IPS-NIHi7 (cell line): ENCODE measurements at regions not wholly inside any gene's neighbourhood (a gene's known extent, or its start where the extent isn't known, plus 50 kb on each side); places are given as distances from the start of the nearest gene placed in this dataset.
A peak's percentile ranks its signal among the peaks of the same experiment; 100 is the strongest.

Experiments
- DNase-seq: peaks from one replicate; pipeline ENCODE4 v3.0.0; 2012; ENCODE audit warnings: mixed read lengths; ENCODE audit errors: extremely low spot score

DNA sequence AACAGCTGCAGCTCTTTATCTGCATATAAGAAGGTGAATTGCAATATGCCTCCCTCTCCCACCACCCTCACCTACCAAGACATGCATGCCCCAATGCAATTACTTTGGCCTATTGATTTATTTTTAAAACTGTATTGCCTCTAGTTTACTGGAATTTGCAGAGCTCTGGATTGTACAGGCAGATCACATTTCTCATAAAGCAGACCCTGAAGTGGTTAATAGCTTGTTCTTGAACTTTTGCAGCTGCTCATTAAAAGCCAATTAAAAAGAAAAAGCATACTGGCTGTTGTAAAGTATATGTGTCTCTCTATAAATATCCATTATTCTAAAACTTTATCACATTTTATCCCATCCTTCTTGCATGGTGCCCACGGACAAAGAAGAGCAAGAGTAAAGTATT lies 221.5 kb upstream of the TOPAZ1 start:
- DNase-seq: no peak

DNA sequence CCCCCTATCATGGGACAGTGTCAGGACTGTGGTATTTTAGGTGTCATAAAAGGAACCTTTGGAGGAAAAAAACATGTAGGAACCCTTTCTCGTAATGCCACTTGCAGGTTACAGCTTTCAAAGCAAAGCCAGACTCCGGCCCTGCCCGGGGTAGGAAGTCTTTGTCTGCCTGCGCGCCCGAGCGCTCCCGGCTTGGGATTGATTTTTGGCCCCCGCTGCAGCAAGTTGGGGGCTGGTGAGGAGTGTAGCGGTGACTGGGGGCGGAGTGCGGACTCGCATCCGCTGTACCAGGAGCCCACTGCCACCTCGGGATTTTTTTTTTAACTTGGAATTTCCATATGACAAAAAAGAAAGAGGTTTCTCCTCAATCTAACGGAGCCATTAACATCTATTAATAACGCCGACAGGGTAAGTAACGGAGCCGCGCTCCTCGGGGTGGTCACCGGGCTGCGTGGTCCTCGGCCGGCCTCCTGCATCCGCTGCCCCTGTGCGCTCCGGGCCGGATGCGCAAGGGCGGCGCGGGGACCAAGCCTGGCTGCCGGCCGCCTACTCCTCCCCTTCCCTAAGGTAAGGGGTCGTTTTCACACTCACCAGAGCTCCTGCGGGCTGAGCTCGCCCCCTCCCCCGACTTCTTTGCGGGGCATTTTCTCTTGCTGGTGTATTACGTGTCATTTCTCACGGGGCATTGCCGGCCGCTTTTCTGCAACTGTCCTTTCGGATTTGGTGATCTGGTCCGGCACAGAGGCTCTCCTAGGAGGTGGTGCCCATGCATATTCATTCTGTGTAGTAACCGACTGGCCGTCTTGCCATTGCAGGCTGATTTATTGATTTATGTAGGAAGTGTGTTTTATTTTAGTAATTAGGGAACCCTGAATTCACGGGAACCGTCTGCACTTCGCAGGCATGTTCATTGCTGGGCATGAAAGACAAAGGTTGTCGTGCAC lies 219.8 kb upstream of the TOPAZ1 start:
- DNase-seq: peak; percentile 52

DNA sequence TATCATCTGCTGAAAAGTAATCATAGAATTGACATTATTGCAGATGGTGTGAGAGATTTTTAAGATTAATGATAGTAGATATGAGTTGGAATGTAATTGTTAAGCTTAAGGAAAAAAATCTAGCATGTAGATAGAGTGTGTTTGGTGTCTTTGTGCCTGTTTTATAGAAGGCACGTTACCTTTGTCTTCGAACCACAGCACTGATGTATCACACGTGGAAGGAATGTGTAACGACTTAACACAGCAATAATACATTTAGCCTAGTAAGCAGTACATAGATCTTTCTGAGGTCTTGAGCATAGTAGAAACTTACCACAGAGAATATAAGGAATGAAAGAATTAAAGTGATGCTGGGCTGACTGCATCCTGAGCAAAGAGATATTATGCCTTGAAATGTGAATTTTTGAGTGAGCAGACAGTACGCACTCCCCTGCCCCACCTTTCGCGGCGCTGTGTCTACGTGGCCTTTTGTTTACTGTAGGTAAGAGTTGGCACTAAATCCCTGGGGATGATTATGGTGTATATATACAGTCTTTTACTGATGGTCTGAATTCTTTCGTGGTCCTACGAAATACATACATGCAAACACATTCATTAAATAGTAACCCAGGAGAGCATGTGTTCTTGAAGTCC lies 217.6 kb upstream of the TOPAZ1 start:
- no peak for DNase-seq

DNA sequence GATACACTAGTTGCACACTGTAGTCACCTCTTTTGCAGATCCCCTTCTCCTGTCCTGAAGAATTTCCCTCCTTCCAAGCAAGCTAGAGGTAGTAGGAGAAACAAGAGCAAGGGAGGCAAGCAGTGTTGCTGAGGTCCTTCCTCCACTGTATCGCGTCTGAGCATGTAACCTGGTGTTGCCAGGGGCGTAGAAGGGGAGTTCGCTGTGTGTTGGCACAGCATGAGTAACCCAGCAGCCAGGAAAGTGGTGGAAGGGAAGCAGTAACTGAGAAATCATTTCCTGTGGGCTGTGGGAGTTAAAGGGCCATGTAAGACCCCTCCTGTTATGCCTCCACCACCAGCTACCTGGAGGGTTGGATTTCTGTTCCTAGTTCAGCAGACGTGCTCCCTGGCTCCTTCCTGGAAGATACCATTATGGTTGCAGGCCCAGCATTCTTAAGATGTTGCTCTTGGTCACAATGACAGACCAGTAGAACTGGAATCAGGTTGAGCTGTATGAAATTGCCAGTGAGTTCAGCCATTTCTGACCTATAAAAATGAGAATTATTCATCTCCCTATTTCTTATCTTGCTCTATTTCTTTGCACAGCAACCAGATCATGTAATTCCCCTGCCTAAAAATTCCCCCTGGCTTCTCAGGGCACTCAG lies 215.3 kb upstream of the TOPAZ1 start:
- no peak for DNase-seq

DNA sequence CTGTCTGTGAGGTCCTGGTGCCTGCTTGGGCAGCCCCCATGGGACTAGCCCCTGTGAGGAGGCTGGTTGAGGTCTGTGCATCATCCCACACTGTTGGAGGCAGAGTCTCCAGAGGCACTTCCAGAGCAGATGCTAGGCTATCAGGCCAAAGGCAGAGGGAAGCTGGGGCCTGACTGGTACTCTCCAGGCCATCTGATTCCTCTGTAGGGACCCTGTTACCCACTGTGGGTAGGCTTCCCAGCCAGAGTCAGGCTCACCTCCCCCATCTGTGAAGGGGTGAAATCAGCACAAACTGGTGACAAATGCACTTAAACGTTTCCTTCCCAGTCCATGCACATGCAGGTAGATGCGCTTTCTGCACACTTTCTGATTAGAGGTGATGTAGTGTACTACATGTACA lies 212.6 kb upstream of the TOPAZ1 start:
- DNase-seq: no peak

DNA sequence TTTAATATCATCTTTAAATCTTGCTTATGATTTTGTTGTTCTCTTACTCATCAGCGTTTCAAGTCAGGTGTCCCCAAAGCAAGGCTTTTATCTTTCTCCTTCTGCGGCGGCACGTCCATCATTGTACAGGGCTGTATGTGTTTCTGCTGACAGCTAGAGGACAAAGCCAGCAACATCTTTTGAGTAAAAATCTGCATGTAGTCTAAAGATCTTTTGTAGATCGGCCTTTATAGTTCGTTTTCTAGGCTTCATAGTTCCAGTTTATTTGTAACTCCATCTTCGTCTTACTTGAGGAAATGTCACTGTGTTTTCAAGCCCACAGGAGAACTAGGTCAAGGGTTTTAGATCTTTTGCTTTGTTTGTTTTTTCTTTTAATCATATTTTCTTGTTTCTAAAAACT lies 211.4 kb upstream of the TOPAZ1 start:
- DNase-seq: no peak

DNA sequence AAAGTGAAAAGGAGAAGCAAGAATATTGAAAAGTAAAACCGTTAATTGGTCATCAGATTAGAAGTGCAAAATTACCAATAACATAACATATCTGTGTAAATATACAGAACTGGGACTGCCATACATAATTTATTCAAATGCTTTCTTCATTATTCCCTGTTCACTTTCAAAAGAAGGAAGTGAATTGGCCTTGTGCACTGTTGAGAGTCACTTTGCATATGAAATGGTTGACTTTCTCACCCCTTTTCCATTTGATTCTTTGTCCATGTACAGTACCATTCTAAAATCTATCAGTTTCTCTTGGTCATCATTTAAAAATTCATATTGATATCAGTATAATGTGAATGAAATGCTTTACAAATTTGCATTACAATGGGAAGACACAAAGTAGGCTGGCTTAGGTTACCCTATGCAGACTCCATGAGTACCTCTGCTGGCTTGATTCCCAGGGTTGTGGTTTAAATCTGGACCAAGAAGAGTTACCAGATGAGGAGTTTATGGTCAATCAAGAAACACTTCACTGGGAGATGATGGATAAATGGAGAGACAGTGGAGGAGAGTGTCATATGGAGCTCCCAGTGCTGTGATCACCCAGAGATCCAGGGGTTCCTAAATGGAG lies 210.9 kb upstream of the TOPAZ1 start:
- no peak for DNase-seq

DNA sequence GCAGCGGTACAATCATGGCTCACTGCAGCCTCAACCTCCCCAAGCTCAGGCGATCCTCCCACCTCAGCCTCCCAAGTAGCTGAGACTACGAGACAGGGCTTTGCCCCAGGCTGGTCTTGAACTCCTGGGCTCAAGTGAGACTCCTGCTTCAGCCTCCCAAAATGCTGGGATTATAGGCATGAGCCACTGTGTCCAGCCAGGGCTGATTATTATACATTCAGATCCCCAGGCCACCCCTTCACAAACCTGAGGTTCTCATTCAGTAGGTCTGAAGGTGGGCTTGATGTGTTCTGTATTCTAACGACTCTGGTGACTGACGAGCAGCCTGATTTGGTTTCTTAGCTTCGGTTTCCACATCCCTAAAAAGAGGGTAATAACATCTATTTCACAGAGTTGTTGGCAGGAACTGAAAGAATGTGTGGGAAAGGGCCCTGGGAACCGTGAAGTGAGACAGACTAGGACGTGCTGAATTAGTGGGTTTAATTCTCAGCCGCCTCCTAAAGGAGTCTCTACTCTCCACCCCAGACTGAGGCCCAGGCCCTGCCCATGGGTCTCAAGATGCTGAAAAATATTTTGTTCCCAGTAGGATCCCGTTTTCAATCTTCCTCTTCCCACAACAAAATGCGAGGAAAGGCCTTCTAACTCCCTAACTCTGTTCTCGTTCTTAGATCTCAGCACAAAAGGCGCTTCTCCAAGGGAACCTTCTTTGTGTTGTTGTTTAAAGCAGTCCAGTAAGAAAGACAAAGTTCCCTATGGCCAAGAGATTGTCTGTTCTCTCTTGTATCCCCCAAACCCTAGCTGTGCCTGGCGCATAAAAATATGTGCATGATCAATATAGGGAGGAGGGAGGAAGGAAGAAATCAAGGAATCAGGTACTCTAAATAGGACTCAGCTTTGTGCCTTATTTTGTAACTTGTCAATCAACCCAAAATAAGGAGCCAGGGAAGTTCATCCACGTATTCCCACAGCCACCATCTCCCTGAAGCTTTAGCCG lies 210.0 kb upstream of the TOPAZ1 start:
- no peak for DNase-seq

DNA sequence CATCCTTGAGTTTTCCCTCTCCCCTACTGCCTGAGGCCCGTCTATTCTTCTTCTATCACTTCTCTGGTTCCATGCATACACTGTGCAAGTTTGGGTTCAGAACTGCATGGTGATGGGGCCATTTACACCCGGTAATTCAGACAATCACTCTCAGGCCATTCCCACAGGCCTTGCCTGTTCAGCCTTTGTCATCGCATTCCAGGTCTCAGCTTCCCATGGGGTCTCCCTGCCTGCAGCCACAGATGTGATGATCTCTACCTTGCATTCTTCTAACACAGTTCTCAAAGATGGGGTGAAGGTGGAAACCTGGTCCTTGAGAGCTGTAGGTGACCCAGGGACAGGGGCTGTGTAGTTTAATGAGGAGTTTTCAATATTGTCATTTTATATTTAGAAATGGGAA lies 209.2 kb upstream of the TOPAZ1 start:
- DNase-seq: no peak

DNA sequence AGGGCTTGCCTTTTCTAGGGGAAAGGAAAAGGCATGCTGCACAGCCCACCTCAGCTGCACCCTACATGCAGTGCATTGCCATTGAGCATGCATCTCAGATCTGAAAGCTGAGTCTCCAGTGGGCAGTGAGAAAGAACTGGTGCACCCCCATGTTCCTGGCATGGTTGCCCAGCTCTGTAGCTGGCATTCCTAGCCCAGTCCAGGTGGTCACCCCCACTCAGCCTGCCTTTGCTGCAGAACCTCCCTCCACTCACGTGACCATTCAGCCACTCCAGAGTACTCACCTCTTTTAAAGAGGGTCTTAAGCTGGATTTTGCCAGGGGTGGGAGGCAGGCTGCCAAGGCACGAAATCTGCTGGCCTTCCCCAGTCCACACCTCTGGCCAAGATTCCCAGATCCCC lies 208.6 kb upstream of the TOPAZ1 start:
- DNase-seq: no peak

DNA sequence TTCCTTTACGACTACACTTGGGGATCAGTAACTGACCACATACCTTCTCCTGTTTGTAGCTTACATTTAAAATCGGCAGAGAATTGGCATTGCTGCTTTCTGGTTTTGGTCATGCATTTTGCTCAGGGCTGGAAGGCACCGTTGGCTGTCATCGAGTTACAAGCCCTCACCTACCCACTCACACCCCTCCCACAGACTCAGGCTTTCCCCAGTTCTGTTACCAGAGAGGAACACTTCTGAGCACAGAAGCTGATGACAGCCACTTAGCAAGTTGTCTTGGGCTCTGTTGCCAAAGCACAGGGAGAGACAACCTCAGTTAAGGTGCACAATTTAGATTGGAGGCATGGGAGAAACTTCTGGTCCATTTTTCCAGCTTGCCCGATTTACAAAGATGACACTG lies 204.8 kb upstream of the TOPAZ1 start:
- no peak for DNase-seq

DNA sequence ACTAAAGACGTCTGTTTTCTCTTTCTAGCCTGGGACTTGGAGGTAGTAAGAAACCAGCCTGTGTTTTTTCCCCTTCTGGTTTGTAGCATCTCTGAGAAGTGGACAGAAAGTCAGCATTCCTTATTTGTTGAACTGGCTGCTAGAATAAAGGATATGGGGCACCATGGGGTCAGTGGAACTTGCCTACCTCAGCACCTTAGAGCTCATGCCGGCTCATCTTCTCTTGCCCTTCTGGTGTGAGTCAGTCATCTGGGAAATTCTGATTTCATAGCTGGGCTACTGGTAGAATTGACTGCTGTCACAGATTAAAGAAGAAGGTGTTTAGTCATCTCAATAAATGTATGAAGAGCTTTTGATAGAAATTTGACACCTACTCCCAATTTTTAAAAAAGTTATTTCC lies 202.7 kb upstream of the TOPAZ1 start:
- DNase-seq: no peak

DNA sequence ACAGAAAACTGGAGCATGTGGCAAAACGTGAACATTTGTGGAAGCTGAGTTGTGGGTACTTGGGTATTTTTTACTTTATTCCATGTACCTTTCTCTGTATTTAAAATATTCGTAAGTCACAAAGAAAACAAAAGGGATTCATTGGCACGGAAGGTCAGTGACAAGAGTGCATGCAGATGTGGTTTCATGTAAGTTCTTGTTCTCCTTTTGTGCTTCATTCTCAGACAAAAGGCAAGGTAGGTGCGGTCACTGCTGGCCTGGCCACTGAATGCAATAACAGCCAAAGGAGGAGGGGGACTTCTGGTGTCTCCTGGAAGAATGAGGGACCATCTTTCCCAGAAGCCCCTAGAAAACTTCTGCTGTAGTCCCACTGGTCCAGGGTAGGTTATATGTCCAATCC lies 200.0 kb upstream of the TOPAZ1 start:
- DNase-seq: no peak

DNA sequence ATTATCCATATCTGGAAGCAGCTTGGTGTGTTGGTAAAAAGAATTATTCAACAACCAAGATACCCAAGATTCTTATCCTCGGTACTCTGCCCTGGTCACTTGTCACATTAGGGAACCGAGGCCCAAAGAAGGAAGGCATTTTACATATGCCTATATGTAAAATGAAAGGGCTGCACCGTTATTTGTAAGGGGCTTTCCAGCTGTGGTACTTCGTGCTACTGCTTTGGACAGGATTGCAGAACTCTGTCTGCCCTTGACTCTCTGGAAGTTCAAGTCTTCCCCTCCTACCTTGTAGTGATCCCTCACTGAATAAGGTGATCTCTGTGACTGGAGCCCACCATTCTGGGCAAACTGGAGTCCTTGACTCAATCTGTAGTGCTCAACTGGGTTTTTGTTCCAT lies 198.9 kb upstream of the TOPAZ1 start:
- DNase-seq: no peak

DNA sequence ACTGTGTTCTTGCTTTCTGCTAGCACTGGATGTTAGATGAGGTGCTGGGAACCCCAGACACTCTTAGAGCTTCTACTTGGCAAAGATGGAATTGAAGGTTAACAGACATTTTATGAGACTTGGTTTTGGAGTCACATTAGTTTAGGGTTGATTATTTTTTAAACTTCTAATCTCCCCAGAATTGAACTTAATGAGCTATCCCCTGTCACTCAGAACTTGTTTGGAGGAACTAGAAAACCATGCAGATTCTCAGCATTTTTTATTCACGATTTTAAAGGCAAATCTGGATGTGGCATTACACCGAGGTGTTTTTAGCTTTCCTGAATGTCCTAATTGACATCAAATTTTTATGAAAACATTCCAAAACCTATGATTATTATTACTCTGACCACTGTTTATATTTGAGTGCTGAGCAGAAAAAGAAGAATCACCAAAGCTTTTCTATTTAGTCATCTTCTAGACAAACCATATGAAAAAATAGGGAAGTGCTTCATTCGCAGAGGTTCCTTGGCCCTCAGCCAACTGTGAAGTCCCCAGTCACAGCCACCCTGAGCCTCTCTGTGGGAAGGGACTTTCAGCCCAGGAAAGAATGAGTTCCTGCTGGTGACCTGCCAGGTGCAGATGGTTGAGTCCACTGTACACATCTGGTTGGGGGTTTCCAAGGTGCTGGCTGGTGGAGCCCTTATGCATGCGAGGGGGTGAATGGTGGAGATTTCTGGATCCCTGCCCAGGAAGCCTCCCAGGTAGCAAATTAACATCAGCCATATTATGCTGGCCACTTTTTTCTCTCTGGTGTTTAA lies 196.0 kb upstream of the TOPAZ1 start:
- no peak for DNase-seq

DNA sequence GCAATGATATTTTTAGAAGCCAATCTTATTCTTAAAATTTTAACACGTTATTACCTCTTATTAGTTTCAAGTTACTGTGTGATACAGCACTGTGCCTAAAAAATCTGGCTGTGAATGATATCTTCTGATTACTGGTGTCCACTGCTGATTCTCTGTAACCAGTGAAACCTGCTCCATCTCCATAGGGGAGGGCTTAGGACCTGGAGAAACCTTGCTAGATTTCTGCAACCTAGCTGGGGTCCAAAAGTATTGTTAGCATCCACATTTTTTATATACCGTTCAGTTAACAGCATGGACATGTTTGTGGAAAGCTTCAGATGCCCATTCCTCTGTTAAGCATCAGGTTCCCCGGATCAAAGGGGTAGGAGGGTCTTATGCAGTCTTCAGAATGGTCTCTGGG lies 193.9 kb upstream of the TOPAZ1 start:
- DNase-seq: no peak

DNA sequence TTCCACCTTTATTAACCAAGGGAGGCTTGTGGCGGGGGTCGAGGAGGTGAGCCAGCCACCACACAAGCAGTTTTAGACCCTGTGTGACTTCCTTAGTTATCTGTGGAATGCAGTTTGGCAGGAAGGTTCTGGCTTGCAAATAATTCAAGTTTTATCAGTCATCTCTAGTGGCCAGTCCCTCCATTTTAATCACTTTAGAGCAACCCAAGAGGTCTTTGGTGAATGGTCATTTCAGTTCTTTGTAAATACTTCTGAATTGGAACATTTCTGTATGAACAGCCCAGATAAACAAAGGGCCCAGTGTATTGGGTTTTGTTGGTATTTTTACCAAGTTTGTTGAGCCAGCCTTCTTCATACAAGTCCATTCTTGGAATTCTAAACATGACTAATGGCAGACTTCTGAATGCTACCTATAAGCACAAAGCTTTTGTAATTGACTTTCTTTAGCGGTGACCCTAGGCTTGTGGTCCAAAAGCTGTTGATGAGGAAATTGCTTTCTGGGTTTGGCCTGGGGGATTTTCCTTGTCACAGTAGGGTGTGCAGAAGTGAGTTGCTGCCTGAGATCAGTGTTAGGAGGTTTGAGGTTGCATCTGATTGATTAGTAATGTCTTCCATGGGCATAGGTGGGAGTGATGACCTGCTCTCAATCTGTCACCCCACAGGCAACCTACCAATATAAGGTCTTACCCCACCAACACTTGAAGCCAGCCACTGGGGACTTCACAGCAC lies 193.3 kb upstream of the TOPAZ1 start:
- peak; percentile 41 for DNase-seq

DNA sequence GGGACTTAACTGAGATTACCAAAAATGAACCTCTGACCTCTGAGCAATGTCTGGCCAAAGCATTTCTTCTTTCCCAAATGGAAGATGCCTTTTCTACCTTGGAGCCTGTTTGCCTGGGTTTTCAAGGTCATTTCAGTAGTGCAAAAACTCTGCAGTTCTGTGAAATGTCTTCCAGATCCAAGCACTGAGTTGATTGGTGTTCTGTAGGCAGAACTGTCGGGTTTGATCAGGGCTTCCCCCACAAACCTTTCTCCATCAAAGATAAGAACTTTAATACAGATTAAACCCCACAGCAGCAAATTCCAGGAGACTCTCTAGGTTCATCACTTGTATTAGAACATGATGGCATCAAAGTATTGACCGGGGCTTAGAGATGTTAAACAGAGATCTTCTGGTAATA lies 192.7 kb upstream of the TOPAZ1 start:
- DNase-seq: no peak

DNA sequence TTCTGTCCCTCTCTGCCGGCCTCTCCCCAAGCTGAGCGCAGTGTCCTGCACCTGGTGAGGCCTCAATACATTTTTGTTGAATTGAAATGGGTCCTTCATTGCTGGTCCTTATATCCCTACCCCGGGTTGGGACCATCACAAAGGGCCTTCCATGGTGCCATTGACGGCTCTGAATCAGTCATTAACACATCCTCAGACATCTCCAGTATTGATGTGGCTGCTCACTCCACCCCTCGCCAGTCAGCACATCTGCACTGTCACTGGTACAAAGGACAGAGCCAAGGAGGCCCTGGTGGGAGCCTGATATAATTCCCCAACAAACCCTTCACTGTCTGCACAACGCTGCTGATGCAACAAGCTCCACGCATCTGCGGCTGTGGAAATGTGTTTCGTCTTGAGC lies 191.6 kb upstream of the TOPAZ1 start:
- DNase-seq: no peak

DNA sequence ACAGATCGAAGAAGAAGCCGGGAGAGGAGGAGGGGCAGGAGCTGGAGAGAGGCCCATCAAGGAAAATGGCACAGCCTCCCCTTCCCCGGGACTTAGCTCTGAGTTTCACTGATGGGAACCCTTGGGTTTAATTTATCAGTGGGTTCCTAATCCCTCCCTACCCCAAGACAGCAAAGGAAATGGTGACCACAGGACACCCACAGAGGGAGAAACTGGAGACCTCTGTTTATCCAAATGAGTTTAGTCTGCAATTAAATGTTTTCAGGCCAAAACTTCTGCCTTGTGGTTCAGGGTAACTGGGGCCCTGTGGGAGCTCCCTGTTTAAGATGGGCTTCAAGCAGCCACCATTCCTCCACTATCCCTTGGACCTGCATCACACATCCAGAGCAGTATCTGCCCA lies 190.8 kb upstream of the TOPAZ1 start:
- DNase-seq: no peak
